ENCODE measurements at regions not wholly inside any gene's neighbourhood (a gene's known extent, or its start where the extent isn't known, plus 50 kb on each side); places are given as distances from the start of the nearest gene placed in this dataset.

DNA sequence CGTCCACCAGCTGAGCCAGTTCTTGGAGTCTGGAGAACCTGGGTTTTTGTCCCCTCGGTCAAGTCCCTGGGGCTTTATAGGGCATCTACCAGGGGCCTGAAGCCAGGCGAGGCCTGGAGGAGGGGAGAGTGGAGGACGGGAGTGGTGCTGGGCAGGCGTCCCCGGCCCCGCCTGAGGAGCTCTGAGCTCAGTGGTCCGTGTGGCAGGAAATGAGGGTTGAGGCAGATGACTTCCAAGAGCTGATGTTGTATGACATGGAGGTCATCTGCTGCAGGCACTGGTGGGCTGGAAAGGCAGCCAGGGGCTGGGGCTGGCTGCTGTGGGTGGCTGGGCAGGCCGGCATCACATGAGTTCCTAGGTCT is 118.5 kb upstream of the HS6ST1 start:
- no peak for DNase-seq (ENCODE audit: low read depth)

DNA sequence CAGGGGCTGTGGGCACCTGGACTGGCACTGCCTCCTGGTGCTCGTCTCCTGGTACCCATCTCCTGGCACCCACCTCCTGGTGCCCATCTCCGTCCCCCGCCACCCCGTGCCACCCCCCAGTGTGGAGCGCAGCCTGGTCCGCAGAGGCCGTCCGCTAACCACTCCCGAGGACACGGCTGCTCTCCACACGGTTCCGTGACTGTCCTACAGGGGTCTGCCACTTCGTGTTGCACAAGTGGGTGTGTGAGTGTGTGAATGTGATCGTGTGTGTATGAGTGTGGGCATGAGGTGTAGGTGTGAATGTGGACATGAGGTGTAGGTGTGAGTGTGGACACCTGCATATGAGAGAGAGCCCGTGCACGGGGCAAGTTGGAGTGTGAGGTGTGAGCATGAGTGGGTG is 119.4 kb upstream of the HS6ST1 start:
- DNase-seq (ENCODE audit: low read depth) = no peak

DNA sequence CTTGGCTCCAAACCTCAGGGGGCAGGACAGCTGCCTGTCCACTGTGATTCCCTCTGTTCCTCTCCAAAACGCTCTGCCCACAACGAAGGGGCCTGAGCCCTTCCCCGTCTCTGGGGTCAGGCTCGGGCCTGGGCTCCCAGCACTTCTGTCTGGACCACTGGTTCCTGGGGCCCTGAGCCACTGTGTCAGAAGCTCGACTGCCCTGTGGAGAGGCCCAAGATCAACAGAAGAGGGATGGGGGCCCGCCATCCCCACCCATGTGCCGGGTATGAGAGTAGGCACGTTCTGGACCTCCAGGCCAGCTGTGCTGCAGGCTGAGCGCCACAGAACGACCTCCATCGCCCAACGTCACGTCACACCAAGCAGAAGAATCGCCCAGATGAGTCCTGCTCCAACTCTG is 119.9 kb upstream of the HS6ST1 start:
- no peak for DNase-seq (ENCODE audit: low read depth)

DNA sequence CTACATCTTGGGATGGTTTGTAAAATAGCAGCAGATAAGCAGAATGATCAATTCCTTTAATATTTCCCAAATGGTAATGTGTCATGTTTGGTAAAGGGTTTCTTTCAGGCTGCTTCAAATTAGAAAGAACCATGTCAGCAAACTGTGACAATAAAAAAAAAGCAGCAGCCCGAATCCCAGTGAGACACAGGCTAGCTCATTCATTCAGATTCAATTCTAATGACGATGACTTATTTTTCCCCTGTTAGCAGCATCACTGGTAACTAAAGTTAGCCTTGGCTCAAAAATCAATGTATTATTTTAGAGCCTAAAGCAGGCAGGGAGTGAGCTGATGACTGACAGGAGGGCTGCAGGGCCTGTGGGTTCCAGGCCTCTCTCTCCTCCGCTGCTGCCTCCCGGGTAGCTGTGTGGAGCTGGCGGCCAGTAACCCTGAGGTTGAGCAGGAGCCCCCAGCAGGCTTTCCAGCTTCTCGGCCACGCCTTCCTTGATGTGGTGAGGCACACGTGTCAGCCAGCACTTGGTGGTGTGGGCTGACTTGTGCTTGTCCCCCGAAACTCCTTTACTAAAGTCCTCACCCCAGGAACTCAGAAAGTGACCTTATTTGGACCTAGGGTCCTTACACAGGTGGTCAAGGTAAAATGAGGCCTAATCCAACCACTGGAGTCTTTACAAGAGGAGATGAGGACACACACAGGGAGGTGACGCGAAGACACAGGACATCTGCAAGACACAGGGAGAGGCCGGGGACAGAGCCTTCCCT is 120.5 kb upstream of the HS6ST1 start:
- no peak for DNase-seq (ENCODE audit: low read depth)

DNA sequence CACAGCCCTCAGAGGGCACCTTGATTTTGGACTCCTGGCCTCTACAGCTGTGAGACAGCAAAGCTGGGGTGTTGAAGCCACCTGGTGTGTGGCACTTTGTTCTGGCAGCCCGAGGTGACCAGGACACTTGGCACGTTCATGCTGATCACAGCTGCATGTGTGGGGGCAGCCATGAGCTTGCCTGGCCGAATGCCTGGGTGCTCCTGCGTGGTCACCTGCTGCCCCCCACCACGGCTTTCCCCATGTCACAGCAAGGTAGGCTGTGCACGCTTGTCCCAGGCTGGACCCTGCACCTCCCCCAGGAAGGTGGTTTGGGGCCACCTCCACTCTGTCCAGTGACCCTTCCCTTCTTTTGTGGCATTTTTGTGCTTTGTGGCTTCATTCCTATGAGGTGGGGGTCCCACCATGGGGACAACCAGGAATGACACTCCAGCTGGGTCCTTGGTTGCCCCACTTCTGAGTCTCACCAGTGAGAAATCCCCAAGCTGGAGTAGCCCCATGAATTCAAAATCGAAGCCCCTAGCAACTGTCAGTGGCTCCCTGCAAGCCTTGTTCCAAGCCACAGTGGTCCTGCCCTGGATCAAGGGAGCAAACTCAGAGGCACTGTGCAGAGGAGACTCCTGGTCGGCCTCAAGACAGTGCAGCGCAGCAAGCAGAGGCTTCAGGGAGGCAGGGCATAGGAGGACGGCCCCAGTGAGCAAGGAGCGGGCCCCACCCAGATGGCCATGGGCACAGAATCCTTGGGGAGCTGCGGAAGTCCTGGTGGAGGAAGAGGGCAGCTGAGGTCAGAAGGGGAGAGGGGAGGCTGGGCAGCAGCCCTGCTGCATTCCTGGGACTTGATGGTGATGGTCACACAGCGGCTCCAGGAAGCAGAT is 121.4 kb upstream of the HS6ST1 start:
- DNase-seq (ENCODE audit: low read depth) = no peak

DNA sequence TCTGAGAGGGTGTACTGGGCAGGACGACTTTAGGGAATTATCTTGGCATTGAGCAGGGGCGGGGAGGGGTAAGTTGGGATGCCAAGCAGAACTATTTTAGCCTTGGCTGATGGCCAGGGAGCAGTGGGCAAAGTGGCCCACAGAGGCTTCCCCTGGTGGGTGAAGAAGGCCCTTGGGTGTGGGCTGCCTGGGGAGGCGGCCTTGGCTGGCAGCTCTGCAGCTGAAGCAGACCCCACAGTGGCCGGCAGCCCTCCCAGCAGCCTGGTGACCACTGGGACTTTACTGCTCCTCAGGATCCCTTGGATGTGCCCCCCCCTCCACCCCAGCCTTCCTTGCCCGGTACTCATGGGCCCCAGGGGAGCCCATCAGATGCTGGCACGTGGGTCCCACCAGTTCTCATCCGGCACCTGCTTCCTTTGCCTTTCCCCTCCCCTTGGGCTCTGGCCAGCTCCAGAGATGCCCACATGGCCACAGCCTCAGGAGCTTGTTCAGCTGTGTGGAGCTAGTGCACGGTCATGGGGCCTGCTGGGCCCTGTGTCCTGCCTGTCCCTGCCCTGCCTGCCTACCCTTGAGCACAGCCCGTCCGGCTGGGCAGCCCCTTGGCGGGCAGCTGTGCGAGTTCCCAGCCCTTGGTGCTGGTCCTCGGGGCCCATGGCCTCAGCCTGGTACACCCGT is 122.1 kb upstream of the HS6ST1 start:
- DNase-seq (ENCODE audit: low read depth) = no peak

DNA sequence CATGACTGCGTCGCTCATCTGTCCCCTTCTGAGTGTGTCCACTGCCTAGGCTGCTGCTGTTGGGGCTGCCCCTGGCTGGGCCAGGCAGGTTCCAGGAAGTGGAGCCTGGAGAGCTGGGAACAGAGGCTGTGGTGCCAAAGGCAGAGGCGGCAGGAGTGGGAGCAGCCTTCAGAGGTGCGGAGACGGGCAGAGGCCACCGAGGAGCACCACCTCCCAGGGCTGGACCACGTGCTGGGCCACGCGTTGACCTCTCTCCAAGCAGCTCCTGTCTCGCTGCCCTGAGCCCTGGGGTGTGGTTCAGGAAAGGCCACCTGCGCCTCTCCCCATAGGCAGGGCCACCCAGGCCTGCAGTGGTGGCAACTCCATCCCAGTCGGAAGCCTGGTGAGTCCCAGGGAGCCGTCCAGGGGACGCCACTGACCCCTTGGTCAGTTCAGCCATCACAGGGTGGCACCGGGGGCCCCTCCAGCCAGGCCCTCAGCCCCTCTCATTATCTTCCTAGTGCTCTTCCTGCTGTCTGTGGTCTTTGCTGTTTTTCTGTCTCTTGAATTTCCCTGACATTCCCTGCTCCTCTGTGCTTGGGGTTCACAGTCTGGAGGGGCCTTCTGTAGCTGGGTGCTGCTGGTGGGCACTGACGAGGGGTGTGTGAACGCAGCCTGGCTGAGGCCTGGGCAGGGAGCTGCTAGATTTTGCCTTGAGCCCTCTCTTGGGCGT is 122.8 kb upstream of the HS6ST1 start:
- no peak for DNase-seq (ENCODE audit: low read depth)

DNA sequence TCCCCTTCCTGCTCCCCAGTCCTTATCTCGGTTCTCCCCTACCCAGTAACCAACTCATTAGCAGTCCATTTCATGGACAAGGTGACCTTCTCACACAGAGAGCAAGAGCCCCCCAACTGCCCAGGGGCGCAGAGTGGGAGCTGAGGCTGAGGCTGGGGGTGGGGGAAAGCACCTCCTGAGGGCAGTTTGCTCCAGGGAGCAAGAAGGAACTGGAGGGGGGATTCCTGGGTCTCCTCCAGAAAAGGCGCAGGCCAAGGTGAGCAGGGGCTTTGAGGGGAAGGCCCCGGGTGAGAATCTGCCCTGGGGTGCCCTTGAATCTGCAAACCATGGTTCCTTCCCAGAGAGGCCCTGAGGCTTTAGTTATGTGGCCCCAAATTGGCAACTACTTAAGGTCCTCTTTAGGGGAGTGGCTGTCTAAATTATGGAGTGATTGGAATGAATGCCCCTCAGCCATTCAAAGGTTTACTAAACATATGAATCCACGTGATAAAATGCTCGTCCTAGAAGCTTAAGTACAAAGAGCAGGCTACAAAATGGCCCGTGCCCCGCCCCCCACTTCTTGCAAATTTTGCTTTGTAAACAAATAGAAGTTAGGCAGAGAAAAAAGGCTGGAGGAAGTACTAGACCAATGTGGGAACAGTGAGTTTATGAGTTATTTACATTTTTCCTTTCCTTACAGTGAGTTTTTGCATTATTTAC is 123.5 kb upstream of the HS6ST1 start:
- DNase-seq (ENCODE audit: low read depth) = no peak

DNA sequence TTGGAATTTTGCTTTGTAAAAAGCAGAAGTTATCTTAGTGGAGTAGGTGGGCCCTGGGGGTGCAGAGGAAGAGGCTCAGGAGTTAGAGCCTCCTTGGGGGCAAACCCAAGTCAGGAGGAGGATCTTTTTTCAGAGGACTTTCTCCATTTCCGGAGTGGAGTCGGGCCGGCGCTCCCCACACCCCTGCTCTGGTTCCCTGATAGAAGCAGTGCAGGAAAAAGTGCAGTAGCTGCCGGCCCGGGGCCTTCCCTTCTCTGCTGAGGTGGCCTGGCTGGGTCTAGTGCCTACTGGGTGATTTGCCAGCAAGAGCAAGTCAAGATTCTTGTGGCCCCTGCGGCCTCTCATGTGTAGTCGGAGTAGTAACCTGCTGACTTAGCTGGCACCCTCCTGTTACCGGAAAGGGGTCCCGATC is 124.2 kb upstream of the HS6ST1 start:
- no peak for DNase-seq (ENCODE audit: low read depth)

DNA sequence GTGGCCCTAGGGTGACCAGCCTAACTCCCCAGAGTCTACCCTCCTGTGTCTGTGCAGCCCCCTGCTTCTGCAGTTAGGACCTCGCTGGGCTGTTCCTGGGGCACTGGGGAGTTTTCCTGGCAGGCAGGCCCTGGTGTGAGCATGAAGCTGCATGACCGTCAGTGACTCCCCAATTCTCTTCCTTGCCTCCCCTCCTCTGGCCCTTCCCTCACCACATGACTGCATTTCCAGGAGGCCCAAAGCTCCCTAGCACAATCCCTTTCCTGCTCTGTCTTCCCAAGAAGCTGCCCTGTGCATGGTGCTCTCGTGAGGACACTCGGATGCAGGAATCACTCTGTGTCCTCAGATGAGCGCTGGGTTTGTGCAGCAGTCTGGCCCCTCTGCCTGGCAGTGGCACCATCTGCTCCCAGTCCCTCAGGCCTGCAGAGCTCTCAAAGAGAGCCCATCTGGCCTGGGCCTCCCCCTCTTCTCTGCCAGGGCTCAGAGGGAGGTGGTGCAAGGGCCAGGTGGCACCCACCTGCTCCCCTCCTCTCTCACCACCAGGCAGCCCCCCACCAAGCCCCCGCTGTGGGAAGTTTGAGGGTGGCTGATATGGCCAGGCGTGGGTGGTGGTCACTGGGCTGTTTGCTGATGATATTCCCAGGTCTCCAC is 125.6 kb upstream of the HS6ST1 start:
- DNase-seq (ENCODE audit: low read depth) = no peak

DNA sequence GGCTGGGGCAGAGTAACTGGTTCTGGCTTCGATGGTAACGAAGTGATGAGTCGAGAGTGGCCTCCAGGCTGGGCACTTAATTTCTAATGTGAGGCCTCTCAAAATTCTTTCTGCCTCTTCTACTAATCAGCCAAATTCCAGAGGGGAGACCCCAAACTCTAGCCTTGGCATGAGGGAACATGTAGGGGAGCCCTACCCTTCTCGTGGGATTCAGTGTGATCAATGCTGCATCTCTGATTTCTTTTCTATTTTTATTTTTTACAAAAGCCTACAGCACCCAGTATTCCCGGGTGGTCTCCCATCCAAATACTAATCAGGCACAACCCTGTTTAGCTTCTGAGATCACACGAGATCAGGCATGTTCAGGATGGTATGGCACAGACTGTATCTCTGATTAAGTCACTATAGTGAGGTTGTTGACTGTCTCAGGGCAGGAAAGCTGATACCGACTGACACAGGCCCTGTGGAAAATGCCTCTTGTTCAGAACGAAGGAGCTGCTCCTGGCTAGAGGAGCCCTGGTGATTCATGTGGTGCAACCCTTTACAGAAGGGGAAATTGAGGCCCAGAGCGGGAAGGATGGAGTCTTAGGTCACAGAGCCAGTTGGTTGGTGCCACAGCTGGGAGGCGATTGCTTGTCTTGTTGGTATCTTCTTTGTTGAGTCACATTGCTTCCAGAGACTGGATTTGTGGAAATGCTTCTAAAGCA is 126.3 kb upstream of the HS6ST1 start:
- no peak for DNase-seq (ENCODE audit: low read depth)

DNA sequence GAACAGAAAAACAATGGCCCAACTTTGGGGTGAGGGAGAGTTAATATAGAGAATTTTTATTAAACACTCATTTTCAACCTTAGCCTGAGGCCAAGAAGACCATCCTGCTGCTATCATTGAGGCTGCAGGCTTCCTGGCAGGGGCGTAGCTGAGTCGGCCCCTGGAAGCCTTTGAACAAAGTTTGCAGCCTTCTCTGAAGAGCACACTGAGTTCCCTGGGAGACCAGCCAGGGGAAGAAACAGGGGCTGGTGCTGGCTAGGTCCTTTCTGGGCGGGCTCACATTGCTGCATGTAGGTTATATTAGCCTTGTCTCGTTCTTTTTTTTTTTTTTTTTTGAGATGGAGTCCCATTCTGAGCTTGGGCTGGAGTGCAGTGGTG is 126.8 kb upstream of the HS6ST1 start:
- DNase-seq (ENCODE audit: low read depth) = no peak

DNA sequence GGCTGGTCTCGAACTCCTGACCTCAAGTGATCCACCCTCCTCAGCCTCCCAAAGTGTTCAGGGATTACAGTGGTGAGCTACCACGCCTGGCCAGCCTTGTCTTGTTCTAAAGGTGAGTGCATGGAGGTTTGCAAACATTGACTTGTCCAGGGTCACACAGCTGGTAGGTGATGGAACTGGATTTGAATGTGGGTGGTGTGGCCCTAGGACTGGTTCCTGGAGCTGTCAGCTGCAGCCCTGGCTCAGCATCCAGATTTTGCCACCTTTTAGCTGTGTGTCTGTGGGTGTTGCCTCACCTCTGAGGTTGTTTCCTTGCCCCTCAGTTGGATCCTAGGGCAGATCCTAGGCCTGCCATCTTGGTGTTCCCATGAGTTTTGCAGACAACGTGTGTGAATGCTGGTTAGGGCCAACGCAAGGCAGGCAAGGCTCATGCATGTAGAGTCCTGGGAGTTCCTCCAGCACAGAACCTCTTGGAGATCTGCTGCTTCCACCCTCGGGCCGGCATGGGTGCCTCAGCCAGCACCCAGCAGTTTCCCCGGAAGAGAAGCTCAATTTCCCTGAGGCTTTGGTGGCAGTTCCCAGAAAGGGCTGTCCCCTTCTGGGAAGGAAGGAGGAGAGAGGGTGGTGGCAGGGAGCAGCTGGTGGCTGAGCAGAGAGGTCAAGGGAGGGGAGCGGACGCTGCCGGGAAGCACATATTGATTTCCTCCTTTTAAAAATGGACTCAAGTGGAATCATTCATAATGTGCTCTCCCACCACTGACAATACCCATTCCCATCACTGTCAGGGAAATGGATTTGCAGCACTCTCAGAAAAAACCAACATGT is 127.6 kb upstream of the HS6ST1 start:
- DNase-seq (ENCODE audit: low read depth) = no peak

DNA sequence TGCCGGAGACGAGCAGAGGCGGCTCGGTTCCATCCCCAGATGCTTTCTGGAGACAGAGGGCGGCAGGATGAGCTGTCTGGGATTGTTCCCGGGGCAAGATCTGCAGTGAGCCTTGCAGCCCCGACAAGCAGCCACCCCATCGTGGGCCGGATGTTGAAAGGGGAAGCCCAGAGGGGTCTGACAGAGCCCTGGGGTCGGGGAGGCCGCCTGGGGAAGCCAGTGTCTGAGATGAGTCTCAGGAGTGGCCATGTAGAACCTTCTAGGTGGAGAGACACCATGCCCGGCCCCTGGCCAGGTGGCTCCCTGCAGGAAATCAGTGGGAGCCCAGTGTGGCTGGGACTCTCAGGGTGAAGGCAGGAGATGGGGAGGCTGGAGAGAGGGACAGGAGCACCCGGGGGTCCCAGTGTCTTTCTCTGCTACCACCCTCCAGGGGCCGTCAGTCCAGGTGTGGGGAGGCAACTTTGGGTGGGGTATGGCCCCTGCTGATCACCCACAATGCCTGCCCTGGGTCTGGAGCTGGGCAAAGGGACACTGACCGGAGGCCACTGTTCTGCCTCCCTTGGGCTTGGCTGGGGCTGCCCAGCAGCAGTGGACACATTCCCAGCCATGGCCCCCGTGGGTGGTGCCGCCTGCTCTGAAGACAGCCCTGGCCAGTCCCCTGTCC is 128.3 kb upstream of the HS6ST1 start:
- no peak for DNase-seq (ENCODE audit: low read depth)

DNA sequence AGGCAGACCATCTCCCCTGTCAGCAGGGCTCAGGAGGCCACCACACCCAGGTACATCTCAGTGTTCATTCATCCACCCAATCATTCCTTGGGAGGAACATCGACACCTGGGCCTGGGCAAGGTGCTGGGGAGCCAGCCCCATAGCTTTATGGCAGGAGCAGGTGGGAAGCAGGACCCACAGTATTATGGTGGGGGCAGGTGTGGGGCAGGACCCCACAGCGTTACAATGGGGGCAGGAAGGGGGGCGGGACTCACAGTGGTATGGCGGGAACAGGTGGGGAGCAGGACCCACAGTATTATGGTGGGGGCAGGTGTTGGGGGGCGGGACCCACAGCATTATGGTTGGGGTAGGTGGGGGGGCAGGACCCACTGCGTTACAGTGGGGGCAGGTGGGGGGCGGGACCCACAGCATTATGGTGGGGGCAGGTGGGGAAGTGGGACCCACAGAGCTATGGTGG is 128.9 kb upstream of the HS6ST1 start:
- no peak for DNase-seq (ENCODE audit: low read depth)

DNA sequence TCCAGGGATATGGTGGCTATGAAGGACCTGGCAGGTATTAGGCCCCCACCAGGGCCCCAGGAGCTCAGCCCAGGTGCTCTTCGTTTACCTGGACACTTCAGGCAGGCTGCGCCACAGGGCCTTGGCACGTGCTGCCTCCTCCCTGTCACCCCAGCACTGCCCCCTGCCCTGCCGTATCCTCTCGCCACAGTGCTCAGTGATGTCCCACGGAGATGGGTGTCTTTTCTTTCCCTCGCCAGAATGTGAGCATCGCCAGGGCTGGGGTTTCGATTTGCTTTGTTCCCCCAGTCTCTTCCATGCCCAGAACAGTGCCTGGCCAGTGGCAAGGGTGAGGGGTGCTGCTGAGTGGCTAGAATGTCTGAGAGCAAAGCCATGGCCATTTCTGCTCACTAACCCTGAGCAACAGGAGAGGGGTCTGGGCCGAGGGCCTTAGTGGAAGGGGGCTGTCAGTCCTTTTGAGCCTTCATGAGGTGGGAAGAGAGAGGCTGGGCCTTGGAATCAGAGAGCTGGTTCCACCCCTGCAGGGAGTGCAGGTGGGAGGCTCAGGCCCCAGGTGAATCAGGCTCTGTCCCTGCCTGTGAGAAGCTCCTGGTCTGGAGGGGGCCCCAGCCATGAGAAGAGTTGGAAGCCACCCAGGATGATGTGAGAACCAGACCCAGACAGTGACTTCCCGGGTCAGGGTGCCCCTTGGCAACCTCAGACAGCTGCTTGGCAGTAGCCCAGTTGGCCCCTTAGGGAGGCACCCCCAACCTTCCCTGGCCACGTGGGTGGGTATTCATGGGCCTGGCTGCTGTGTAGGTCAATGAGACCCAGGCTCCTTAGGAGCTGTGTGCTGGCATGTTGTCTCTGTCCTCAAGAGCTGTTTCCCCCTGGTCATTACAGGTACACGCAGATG is 129.9 kb upstream of the HS6ST1 start:
- DNase-seq (ENCODE audit: low read depth) = no peak

DNA sequence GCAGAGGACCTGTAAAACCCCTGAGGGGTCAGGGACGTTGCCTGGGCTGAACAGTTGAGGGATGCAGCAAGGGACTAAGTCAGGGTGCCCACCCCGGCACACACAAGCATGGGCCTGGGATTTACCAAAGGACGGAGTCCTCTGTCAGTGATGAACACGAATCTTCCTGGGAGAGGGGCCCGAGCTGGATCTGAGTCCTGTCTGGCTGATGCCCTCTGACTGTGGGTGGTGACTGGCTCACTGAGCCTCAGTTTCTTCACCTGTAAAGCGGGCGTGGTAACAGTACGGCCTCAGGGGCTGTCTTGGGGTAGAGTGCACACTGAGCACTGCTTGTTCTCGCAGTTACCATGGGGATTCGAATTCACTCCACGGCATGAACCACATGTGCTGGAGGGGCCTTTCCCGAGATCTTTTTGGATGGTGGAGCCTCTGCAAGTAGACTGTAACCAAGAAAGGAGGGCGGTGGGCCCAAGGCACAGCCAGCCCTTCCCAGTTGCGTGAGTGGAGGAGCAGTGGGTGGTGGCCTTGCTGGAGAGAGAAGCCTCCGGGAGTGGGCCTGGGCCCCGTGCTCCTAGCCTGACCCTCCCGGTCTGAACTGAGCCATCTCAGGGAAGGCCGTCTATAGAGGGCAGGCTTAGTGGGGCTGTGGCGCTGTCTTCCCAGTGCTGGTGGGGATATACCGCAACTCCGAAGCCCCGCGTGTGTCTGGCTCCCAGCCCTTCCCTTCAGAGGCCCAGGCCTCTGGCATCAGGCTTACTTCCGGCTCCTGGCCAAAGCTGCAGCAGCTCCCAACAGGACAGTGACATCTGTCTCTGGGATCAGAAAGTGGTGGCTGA is 130.8 kb upstream of the HS6ST1 start:
- DNase-seq (ENCODE audit: low read depth) = no peak
